Activated CD4-positive, alpha-beta T cell treated with anti-CD3 and anti-CD28 coated beads for 4 hours (primary cell): ENCODE measurements at regions not wholly inside any gene's neighbourhood (a gene's known extent, or its start where the extent isn't known, plus 50 kb on each side); places are given as distances from the start of the nearest gene placed in this dataset.

Experiments
- DNase-seq, 2 donors: peaks; one replicate each; pipeline ENCODE4 v3.0.0-alpha.2; 2020

- DNase-seq, result no peak
Observed at GRCh38 chr4:129167640-129168260, 71.8 kb downstream of the C4orf33 start.

GRCh38 chr4:129172181-129172580 lies 76.2 kb downstream of the C4orf33 start:
- no peak for DNase-seq

DNA sequence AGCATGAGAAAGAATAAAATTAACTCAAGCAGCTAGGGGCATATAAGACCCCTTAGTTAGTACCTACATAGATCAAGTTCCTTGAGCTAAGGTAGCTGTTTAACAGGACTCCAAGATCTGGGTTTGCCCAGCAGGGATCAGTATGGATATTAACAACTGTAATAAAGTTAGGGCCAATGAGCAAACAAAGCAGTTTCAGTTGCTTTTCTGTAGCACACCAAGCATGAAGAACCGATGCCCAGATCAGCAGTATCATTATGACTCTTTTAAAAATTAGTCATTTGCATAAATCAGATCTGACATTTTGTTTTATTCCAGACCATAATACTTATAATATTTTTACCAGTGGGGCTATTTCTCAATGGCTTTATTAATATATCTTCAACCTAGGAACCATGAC lies 80.9 kb downstream of the C4orf33 start:
- no peak for DNase-seq

- no peak for DNase-seq
Observed at GRCh38 chr4:129179276-129179675, 83.3 kb downstream of the C4orf33 start.

- DNase-seq, result no peak
Observed at GRCh38 chr4:129189630-129190029, 93.7 kb downstream of the C4orf33 start.

DNA sequence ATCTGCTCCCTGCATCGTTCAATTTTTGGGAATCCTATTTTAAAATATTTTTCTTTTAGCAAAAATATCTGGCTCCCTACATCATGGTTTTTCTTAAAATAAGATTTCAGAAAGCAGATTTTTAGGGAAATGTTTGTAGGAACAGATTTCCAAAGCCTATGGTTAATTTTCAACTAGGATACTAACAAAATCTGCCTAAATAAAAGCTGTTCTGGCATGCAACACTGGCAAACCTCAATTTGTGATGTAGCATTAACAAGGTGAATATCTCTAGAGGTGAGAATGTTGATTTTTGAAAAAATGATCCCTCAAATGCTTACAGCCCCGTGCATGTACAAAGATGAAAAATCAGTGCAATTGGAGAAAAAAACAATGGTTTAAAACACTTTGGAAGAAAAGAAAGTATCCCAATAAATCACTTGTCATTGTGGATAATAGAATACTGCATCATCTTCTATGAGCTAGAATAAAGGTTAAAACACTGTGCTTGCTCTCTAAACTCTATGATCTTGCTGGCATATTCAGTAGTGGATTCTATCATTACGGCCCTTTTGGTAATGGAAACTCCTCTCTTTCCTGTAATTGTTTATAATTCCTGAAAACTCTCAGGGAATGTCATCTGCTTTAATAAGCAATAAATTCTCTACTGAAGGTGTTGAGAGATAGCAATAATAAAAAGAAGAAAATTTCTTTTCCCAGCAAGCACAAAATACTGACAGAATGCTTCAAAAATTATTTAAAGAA lies 97.6 kb downstream of the C4orf33 start:
- no peak for DNase-seq

DNA sequence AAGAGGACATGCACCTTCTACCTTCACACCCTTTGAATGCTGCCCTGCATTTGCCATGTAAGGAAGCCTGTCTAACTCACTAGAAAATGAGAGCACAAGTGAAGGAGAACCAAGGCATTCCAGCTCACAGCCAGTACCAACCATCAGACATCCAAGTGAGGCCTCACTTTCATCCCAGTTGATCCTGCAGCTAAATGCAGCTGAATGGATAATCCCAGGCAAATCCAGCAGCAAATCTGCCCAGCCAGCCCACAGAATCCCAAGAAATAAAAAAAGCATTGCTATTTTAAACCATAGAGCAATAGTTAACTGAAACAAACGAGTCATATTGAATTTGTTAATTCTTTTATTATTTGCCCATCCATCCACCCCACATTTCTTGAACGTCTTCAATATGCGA lies 112.5 kb downstream of the C4orf33 start:
- no peak for DNase-seq

DNA sequence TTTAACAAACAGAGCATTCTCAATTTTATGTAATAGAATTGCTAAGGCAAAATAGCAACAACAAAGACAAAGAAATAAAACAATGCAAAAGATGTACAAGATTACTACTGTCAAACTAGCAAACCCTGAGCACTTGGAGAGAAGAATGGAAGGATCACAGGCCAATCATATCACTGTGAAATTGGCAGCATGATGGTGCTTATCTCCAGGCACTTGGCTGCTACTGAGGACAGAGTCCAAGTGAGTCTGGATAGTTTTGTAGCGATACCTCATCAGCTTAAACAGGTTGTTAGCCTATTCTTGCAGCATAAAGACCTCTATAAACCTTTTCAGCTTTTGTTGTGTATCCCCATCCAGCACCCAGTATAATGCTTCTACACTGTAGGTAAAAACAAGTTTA lies 117.7 kb downstream of the C4orf33 start:
- DNase-seq, result no peak

GRCh38 chr4:129218360-129218759 lies 122.4 kb downstream of the C4orf33 start:
- no peak for DNase-seq

DNA sequence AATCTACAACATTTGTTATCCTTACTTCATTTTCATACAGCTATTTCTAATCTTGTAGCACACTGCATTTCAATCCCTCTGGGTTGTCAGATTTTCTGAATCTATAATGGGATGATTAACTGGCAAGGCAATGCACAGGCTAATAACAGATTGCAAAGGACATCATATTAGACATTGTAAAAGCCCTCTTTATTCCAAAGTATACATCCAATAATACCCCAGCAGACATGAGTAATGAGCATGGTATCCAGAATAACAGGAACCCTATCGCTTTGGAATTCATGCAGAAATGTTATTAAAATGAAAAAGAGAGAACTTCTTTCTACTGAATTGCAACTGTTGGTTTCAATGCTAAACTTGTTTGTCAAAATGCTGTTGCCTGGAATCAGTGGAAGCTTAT lies 122.9 kb downstream of the C4orf33 start:
- DNase-seq, result no peak

DNA sequence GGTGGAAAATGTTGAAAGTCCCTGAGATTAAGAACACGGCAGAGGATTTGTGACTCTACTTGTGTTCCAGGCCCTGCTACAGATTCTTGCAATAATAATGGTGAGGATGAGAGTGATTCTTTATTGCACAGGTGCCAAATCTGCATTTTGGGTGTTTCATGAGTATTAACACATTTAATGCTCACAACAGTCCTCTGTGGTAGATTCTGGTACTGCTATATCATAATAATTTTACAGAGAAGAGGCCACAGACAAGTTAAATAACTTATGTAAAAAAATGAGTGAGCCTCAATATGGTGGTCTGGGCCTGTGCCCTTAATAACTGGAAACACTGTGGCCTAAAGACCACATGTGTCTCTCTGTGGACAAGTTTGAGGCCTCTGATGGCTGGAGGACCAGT lies 124.3 kb downstream of the C4orf33 start:
- no peak for DNase-seq

DNA sequence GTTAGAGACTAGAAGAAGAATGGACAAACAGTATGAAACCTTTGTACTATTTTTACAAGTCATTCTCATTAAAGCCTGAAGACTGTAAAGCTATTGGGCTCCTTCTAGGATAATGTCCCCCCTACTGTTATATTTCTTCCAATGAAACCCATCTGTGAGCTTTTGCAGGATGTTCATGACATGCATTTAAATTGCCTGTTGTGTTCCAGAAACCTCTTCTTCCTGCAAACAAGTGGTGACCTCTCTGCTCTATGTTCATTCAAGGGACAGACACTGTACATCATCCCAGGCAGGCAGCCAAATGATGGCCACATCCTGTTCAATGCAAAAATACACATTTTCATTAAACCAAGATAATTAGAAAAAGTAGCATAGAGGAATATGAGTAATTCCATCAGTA lies 128.0 kb downstream of the C4orf33 start:
- no peak for DNase-seq

GRCh38 chr4:129230846-129231245 lies 134.9 kb downstream of the C4orf33 start:
- DNase-seq, result no peak

DNA sequence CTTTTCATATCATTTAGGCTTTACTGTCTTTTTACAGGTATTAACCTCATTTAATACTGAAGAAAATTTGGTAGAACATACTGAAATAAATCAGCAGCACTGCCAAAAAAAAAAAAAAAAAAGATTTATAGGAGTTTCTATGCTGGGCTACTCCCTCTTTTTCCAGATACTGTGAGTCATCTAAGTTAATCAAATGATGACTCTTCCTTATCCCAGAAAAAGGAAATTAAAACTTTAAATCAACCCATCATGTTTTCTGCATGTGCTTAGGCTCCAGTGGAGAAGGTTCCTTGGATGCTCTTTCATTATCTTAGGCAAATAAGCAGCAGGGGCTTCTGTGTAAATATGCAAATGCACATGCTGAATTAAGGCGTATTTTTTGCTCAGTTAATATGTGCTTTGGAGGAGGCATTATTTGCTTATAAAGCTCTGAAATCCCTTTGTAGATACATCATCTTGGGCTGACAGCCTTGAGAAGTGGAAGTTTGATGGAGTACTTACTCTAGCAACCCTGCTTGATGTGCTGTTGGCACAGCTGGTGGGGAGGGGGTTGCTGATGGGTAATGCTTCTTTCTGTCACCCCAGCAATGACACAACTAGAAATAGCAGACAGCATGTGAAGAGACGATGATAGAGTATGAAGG lies 136.1 kb downstream of the C4orf33 start:
- DNase-seq, result no peak

GRCh38 chr4:129232589-129233337 lies 136.8 kb downstream of the C4orf33 start:
- no peak for DNase-seq

- DNase-seq, result no peak
Observed at GRCh38 chr4:129233691-129234090, 137.7 kb downstream of the C4orf33 start.

DNA sequence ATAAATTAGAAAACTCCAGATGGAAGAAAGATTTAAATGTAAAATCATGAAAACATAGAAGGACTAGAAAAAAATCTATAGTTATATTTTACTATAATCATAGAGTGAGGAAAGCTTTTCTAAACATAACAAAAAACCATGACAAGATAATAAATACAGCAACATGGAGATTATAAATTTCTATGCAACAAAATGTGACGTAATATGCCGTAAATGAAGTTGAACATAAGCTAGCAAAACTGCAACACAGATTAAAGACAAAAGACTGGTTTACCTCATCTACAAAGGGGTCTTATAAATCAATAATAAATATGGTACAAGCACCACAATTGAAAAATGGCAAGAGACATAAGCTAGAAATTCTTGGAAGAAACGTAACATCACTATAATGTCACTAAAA lies 140.4 kb downstream of the C4orf33 start:
- DNase-seq, result no peak

DNA sequence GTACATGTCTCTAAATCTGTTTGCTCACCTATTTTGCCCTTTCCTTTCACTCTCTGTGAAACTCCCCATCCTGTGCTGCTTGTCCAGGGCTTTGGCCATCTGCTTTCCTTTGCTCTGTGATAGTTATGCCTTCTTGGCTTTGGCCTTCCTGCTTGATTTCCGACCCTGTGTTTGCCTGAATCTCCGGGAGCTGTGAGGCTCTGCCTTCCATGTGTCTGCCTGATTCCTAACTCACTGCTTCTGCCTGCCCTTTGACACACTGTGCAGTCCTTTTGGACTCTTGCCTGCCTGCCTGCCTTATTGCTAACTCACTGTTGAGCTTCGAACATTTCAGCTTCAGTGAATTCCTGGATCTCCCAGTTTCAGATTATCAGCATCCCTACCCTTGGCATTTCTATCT lies 143.1 kb downstream of the C4orf33 start:
- no peak for DNase-seq

DNA sequence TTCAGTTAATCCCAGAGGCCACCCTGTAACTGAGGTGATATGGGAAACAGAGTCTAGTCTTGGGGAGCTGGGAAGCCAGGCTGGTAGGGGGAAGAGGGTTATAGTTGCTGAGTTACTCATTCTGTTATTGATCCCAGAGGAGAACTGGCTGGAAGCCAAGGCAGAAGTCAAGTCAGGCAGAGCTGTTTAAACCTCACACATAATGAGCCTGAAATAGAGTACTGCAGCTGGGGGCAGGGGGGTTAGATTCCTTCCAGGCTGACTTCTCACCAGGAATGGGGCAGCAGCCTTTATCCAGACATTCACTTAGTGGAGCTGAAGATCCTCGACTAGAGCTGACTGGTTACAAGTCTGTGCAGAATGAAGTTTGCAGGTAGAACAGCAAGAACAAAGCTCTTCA lies 144.9 kb downstream of the C4orf33 start:
- no peak for DNase-seq

- no peak for DNase-seq
Observed at GRCh38 chr4:129246145-129246544, 150.2 kb downstream of the C4orf33 start.

- DNase-seq, result no peak
Observed at GRCh38 chr4:129246910-129247461, 151.0 kb downstream of the C4orf33 start.

DNA sequence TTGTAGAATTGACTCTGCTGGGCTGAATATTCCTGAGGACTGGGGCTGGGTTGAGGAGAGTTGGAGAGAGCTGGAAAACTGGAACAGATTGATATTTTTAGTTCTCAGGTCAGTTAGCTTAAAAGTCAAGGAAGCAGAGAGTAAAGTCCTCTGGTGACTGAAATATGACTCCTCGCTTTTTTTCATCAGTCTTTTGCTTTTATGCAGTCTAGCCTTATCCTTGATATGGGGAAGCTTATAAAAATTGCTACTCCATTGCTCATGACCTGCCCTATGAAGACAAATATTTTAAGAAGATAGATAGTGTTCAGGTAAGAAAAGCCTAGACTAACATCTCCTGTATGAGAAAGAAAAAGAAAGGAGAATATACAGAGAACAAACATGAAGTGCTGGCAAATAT lies 152.7 kb downstream of the C4orf33 start:
- no peak for DNase-seq

GRCh38 chr4:129254126-129254525 lies 158.2 kb downstream of the C4orf33 start:
- no peak for DNase-seq
